ENCODE measurements at regions not wholly inside any gene's neighbourhood (a gene's known extent, or its start where the extent isn't known, plus 50 kb on each side); places are given as distances from the start of the nearest gene placed in this dataset.

DNA sequence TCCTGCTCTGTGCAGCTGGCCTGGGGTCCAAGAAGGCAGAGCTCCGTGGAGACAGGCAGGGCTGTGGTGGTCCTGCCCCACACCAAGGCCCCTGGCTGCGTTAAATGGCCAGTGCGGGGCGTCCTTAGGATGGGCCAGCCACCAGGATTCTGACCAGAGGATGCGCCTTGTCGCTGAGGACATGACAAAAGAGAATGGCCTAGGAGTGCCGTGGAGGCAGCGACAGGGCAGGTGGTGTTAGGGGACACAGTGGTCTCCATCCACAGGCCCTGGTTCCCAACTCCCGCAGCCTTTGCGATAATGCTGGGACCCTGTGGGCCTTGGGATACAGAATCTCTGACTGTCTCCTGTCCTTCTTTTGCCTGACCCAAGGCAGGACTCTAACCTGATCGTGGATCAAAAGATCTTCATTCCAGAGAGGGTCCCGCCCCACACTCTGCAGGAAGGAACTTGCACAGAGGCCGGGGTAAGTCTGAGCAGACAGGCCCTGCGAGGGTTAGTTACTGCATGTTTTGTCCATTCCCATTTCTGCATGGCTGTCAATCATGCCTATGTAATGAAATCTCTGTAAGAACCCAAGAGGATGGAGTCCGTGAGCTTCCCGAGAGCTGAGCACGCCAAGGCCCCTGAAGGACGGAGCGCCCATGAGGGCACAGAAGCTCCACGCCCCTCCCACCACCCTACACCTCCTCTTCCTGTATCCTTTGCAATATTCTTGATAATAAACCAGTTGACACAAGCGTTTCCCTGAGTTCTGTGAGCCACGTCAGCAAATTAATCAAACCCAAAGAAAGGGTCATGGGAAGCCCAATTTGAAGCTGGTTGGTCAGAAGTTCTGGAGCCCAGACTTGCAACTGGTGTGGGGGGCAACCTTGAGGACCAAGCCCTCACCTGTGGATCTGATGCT lies 251.5 kb upstream of the SALL3 start:
- Mint-ChIP-seq H3K4me1 (no peaks in the 10 kb centered on the region), H3K36me3 (no peaks in the 10 kb centered on the region)

DNA sequence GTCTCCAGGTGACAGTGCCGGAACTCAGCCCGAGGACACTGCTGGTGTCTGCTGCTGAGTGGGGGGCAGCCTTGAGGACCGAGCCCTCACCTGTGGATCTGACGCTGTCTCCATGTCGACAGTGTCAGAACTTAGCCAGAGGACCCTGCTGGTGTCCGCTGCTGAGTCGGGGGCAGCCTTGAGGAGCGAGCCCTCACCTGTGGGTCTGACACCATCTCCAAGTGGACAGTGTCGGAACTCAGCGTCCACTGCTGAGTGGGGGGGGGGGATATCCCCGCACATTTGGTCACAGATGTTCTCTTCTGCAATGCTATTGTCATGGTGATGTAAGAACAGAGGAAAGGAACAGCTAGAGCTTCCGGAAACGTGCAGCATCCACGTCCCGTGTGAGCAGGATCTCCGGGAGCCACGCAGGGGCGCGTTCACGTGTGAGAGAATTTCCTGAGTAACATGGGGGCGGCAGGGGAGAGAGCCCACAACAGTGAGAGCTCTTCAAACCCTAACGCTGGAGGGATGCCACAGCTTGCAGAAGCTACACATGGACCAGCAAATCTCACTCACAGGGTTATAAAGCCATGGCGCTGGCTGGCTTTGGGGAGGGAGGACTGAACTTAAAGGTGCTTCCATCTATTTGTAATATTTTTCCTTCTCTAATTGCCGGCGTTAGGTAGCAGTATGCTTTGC lies 250.7 kb upstream of the SALL3 start:
- H3K27me3 Mint-ChIP-seq, result no peaks in the 10 kb centered on the region

More for the DNA sequence above, 251.5 kb upstream of the SALL3 start:
- no peak overlapping the region for H3K4me3 Mint-ChIP-seq
- H3K27me3 Mint-ChIP-seq, result no peaks in the 10 kb centered on the region
- no peaks in the 10 kb centered on the region for H3K9me3 Mint-ChIP-seq
- H3K27ac Mint-ChIP-seq, result no peak overlapping the region

DNA sequence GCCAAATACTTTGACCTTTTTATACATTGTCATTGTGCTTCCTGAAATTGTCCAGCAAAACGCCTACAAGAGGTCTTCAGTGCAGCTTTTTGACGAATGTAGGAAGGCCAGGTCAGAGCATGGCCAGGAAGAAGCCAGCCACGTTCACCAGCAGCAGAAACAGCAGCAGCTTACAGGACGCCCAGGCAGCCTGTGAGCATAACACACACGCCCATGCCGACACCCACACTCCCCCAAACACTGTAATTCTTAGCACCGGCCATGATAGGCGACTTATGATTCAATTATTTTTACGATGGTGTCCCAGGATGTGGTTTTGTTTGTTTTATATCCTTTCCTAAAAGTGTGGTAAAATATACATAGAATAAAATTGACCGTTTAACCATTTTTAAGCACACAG lies 249.1 kb upstream of the SALL3 start:
- Mint-ChIP-seq H3K4me1 (no peaks in the 10 kb centered on the region), H3K27me3 (no peaks in the 10 kb centered on the region), H3K27ac (no peak overlapping the region), H3K4me3 (no peak overlapping the region), H3K9me3 (no peaks in the 10 kb centered on the region), H3K36me3 (no peaks in the 10 kb centered on the region)

More for the DNA sequence above, 250.7 kb upstream of the SALL3 start:
- Mint-ChIP-seq H3K36me3 (no peaks in the 10 kb centered on the region), H3K4me3 (no peak overlapping the region), H3K27ac (no peak overlapping the region), H3K4me1 (no peaks in the 10 kb centered on the region), H3K9me3 (no peaks in the 10 kb centered on the region)

DNA sequence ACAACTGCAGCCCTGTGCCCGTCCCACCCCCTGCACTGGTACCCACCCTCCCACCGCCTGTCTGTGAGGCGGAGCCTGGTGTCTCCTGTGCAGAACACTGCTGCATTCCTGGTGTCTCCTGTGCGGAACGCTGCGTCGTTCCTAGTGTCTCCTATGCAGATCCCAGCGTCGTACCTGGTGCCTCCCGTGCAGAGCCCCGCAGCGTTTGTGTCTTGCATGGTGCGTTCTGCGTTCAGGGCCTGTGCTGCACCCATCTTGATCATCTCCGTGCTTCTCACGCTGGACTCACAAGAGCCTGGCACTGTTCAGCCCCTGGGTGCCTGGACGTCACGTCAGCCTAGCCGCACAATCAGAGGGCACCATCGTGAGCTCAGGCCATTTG lies 248.6 kb upstream of the SALL3 start:
- no peaks in the 10 kb centered on the region for H3K27me3 Mint-ChIP-seq
- no peaks in the 10 kb centered on the region for H3K4me1 Mint-ChIP-seq
- H3K27ac Mint-ChIP-seq, result no peak overlapping the region
- H3K9me3 Mint-ChIP-seq, result no peaks in the 10 kb centered on the region
- H3K36me3 Mint-ChIP-seq, result no peaks in the 10 kb centered on the region
- H3K4me3 Mint-ChIP-seq, result no peak overlapping the region

DNA sequence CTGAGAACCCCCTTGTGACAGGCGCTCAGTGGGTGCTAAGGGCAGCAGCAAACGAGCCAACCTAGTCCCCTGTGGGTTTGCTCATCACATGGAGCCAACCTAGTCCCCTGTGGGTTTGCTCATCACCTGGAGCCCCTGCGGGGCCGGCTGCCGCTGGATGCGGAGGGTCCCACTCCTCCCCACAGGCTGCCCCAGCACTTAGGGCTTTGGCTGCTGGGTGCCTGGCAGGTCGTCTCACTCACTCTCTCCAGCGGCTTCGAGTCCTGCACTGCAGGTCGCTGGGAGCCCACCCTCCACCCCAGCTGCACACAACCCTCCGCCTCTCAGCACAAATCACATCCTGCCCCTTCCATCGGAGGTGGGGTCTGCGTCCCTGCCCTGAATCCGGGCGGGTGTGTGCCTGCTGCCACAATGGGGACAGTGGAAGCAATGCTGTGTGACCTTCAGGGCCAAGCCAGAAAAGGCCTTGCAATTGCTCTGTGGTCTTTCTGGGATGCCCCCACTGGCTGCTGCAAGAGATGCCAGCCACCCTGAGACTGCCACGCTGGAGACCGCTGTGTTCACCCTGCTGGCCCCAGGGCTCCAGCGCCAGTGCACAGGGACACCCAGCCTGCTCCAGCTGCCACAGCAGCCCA lies 248.1 kb upstream of the SALL3 start:
- H3K27me3 Mint-ChIP-seq, result no peaks in the 10 kb centered on the region
- no peaks in the 10 kb centered on the region for H3K9me3 Mint-ChIP-seq
- H3K4me3 Mint-ChIP-seq, result no peak overlapping the region
- no peaks in the 10 kb centered on the region for H3K36me3 Mint-ChIP-seq
- H3K27ac Mint-ChIP-seq, result no peak overlapping the region
- H3K4me1 Mint-ChIP-seq, result no peaks in the 10 kb centered on the region

DNA sequence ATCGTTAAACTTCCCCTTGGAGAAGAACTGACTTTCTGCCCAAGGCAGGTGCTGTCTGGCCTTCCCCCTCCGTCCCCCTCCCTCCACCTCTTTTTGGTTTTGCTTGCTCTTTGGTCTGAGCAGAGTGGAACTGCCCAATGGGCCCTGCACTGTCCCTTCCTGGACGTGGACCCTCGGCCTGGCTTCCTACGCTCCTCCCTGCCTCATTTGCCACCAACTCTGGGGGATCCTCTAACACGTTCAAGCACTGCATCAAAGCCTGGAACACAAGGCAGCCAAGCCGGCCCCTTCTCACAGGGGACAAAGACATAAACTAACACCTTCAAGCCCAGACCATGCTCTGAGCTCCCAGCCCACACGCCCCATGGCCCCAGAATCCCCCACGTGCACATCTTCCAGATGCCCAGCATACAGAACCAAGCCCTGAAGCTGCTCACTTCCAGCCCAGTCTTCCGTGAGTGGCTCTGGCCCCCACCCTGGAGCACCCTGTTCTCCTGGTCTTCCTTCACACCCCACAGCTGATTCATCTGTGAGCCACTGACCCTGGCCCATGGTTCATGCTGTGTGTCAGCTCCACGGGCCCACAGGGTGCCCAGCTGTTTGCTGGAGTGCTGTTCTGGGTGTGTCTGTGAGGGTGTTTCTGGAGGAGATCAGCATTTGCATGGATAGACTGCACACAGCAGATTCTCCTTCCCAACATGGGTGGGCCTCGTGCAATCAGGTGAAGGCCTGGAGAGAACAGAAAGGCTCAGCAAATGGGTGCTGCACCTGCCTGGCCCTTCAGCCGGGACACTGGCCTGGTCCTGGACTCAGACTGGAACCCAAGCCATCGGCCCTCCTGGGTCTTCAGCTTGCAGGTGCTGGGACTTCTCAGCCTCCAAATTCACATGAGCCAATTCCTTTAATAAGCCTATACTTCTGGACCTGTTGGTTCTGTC lies 247.1 kb upstream of the SALL3 start:
- H3K4me3 Mint-ChIP-seq, result no peak overlapping the region
- H3K4me1 Mint-ChIP-seq, result no peaks in the 10 kb centered on the region
- no peaks in the 10 kb centered on the region for H3K36me3 Mint-ChIP-seq
- no peaks in the 10 kb centered on the region for H3K9me3 Mint-ChIP-seq
- no peak overlapping the region for H3K27ac Mint-ChIP-seq
- no peaks in the 10 kb centered on the region for H3K27me3 Mint-ChIP-seq

DNA sequence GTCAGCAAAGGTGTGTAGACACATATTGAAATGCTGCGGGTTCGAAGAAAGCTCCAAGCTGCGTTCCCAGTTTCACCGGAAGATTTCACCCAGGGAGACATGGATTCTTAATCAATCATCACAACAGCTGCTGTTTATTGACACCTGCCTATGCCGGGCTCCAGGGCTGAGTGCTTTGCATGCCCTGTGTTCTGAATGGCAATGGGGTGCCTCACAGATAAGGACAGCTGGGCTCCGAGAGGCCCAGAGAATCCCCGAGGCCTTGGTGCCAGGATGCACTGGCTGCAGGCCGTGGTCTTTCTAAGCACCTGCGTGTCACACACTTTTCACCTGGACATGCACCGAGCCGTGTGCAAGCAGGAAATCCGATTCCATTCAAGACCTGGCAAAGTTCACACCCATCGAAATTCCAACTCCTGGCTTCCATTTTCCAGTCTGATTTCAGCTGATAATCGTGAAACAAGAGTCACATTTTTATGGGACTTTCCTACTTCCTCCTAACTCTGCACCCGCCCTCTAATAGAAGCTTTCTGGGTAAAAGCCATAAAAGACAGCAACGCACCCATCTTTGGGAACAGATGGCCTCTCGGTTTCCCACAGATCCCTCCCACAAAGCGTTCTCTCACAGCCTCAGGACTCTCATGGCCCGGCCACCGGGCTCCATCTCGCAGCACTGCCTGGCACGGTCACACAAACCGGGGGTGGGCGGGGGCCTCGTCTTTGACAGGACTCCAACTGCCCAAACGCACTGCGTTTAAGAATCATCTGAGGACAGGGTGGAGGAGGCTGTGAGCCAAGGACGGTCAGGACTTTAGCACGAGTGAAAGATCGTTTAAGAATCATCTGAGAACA lies 245.6 kb upstream of the SALL3 start:
- H3K4me3 Mint-ChIP-seq, result no peak overlapping the region
- no peaks in the 10 kb centered on the region for H3K4me1 Mint-ChIP-seq
- no peaks in the 10 kb centered on the region for H3K36me3 Mint-ChIP-seq
- H3K27me3 Mint-ChIP-seq, result no peaks in the 10 kb centered on the region
- H3K9me3 Mint-ChIP-seq, result no peaks in the 10 kb centered on the region
- no peak overlapping the region for H3K27ac Mint-ChIP-seq

DNA sequence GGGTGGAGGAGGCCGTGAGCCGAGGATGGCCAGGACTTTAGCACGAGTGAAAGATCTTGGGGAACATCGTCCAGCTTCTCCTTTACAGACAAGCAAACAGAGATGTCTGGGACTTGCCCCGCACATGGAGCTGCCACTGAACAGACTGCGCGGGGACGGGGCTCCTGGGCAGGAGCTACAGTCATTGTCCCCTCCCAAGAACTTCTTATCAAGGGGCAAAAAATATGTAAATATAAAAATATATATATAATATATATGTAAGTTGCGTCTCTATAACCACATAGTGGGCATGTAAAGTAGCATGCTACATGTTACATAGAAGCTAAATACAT lies 245.0 kb upstream of the SALL3 start:
- H3K9me3 Mint-ChIP-seq, result no peaks in the 10 kb centered on the region
- no peak overlapping the region for H3K27ac Mint-ChIP-seq
- no peaks in the 10 kb centered on the region for H3K27me3 Mint-ChIP-seq
- no peak overlapping the region for H3K4me3 Mint-ChIP-seq
- H3K36me3 Mint-ChIP-seq, result no peaks in the 10 kb centered on the region
- H3K4me1 Mint-ChIP-seq, result no peaks in the 10 kb centered on the region

DNA sequence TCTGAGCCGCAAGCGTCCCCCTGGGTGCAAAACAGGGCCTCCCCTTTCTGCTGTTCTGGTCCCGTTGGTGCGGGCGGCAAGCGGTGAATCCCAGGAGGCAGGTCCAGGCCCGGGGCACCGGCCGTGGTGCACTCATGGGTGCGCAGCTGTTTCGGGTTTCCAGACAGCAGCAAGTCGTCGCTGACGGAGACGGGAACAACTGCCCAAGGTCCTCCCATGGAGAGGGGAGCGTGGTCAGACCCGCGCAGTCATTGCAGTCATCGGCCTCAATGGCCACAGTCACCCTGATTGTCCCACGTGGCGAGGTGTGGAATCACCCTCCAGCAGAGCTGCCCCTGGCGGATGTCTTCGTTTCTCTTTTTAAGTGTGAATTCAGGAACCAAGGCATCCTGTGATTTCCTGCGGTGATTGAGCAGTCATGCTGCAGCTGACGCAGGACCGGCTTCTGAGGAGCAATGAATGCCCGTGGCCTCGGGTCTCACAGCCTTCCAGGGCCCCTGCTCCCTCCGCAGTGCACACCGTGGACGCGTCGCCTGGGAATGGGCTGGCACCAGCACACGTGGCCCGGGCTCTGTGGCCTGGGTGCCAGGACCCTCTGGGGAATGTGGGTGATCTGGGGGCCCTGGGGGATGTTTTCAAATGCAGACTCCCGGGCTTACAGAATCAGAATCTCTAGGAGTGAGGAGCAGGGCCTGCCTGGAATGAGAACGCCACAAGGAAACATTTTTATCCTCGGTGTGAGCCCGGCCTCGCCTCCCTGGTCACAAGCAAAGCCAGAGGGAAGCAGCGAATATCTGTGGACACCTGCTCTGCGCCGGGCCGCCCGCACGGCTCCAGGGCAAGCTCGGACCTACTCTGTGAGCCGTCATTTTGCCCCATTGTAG lies 244.2 kb upstream of the SALL3 start:
- Mint-ChIP-seq H3K4me3 (no peak overlapping the region), H3K36me3 (no peaks in the 10 kb centered on the region), H3K9me3 (no peaks in the 10 kb centered on the region), H3K27me3 (no peaks in the 10 kb centered on the region), H3K4me1 (no peaks in the 10 kb centered on the region), H3K27ac (no peak overlapping the region)

DNA sequence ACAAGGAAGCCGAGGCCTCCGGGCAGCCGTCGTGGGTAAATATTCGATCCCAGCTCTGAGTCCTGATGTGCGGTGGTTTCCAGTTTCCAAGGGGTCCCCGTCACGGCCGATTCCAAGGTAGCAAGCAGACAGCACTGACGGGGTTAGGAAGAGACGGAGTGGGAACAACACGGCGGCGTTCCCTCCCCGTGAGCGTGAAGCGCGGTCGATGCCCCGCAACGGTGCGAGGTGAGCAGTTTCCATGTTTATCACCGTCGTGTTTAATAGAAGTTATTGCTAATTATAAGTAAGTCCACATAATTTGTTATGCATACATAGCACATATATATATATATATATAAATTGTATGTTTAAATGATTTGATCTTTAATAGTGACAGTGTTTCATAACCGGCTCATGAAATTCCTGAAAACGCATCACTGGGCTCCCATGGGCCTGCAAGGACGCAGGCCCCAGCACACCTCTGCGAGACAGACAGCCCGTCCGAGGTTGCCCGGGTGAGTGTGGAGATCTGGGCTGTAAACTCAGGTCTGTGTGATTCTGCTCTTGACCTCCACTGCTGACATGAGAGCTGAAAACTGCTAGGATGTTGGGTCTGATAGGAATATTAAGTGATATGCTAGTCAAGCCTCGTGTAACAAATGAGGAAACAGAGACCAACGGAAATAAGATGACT lies 243.5 kb upstream of the SALL3 start:
- no peaks in the 10 kb centered on the region for H3K9me3 Mint-ChIP-seq
- no peak overlapping the region for H3K27ac Mint-ChIP-seq
- no peak overlapping the region for H3K4me3 Mint-ChIP-seq
- H3K27me3 Mint-ChIP-seq, result no peaks in the 10 kb centered on the region
- no peaks in the 10 kb centered on the region for H3K4me1 Mint-ChIP-seq
- H3K36me3 Mint-ChIP-seq, result no peaks in the 10 kb centered on the region

DNA sequence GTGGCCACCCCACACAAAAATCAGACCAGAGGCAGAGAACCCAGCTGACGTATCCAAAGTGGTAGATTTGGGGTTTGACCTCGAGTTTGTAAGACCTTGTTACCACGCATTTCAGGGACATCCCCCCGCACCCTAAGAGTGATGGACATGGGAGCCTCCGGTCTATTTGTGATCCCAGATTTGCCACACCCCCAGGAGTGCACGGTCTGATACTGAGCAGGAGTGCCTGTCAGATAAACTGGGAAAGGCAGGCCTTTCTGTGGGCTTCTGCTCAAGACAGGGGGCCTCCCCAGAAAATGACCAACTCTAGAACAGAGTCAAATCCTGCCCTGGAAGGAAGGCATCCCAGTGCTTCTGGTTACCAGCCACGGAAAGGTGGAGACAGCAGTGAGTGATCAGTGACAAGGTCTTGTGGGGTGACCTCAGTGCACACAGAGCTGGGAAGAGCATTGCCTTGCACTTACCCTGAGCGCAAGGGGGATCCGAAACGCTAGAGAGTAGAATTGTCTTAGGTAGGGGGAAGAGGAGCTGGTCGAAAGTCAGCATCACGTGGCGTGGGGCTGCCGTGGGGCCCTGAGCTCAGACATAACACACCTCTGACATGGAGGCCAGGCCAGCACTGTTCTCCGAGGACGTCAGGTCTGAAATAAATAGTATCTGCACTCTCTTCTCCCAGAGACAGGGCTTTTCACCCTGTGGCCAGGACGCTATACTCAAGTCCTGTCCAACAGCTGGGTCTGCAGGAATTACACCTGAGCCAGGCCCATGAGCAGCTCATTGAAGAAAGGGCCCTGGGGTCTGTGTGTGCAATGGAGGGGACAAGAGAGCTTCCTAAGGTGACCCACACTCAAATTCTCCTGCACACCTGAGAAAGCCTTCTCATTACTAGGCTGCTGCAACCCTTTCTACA lies 242.4 kb upstream of the SALL3 start:
- H3K27ac Mint-ChIP-seq, result no peak overlapping the region
- H3K27me3 Mint-ChIP-seq, result no peaks in the 10 kb centered on the region
- no peaks in the 10 kb centered on the region for H3K9me3 Mint-ChIP-seq
- H3K4me3 Mint-ChIP-seq, result no peak overlapping the region
- no peaks in the 10 kb centered on the region for H3K36me3 Mint-ChIP-seq
- no peaks in the 10 kb centered on the region for H3K4me1 Mint-ChIP-seq

DNA sequence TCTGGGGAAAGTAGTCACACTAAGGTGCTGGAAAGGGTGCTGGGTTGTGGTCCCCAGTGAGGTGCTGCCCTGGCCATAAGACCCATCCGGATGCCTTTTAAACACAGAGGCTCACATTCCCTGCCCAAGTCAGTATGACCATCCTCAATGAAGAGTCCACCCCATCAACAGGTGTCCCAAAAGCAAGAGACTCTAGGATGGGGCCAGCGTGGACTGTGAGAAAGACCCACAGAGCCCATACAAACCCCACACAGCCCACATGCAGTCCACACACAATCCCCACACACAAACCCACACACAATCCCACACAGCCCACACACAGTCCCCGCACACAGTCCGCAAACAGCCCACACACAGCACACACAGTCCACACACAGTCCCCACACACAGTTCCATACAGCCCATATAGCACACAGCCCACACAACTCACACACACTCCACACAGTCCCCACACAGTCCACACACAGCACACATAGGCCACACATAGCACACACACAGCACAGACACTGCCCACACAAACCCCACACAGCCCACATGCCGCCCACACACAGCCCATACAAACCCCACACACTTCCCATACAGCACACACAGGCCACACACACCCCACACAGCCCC lies 241.4 kb upstream of the SALL3 start:
- H3K27ac Mint-ChIP-seq, result no peak overlapping the region
- no peaks in the 10 kb centered on the region for H3K27me3 Mint-ChIP-seq
- no peaks in the 10 kb centered on the region for H3K4me1 Mint-ChIP-seq
- no peaks in the 10 kb centered on the region for H3K9me3 Mint-ChIP-seq
- H3K4me3 Mint-ChIP-seq, result no peak overlapping the region
- no peaks in the 10 kb centered on the region for H3K36me3 Mint-ChIP-seq

All from activated naive CD4-positive, alpha-beta T cell treated with anti-CD3 and anti-CD28 coated beads, Interleukin-2, amount 50 U/mL, for 24 hours (primary cell).